HG03457 (cell line): ENCODE measurements at regions not wholly inside any gene's neighbourhood (a gene's known extent, or its start where the extent isn't known, plus 50 kb on each side); places are given as distances from the start of the nearest gene placed in this dataset.
A peak's percentile ranks its signal among the peaks of the same experiment; 100 is the strongest.

Experiments used
- ATAC-seq: cut with Tn5 transposase; IDR thresholded peaks from one replicate; pipeline ENCODE4 v1.9.1; 2021; ENCODE audit warnings: moderate number of reproducible peaks; ENCODE audit not compliant: unreplicated experiment

GRCh38 chr6:147022041-147022440 lies 182.2 kb upstream of the STXBP5 start:
- no peak for ATAC-seq

- peak; percentile 63 for ATAC-seq
These were observed 181.1 kb upstream of the STXBP5 start for GRCh38 chr6:147023148-147023547.

DNA sequence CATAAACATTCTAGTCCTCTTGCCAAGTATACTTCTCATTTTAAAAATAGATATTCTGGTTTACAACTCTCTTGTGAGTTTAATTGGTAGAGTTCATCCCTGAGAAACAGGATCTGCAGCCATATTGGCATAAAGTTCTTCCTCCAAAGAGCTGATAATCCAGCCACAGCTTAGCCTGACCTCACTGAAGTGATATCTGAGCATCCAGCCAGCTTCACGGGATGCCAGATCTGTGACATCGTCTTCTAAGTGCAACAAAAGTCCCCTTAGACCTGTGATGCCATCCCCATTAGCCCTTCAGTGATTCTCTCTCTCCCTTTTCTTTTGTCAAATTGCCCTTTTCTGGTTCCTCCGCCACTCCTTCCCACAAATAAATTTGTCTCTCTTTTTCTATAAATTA lies 180.6 kb upstream of the STXBP5 start:
- no peak for ATAC-seq

GRCh38 chr6:147029923-147030322 lies 174.3 kb upstream of the STXBP5 start:
- ATAC-seq, result no peak

GRCh38 chr6:147033267-147033666 lies 170.9 kb upstream of the STXBP5 start:
- ATAC-seq, result no peak

DNA sequence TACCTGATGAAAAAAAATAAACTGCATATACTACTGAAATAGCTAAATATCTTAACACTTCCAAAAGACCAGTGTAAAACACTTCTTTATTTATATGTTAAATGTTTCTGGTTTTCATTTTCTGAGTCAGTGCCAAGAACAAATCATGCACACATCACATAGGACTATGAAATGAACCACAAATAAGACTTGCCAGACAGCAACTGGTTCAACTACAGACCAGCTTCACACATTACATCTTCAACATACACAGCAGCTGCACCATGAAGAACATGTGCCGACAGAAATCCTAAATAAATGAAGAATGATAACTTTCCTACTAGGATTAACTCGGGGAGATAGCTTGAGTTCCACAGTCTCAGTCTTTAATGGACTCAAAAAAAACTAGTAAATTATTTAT lies 168.3 kb upstream of the STXBP5 start:
- no peak for ATAC-seq

DNA sequence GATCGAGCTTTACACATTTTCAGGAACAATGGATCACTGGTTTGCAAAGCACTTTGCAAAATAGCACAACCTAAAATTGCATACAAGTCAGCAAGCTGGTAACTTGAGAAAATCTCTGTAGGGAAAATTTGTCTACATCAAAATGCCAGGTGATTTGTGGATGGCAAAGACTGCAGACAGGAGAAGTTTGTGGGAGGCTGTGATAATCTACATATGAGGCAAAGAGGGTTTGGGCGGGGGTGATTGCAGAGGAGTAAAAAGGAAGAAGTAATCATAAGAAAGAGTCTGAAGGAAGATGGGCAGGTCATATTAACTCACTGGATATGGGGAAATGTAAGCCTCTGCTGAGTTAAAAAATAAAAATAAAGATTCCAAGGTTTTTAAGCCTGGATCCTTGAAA lies 166.3 kb upstream of the STXBP5 start:
- ATAC-seq, result no peak

- no peak for ATAC-seq
These were observed 163.9 kb upstream of the STXBP5 start for GRCh38 chr6:147040121-147040910.

DNA sequence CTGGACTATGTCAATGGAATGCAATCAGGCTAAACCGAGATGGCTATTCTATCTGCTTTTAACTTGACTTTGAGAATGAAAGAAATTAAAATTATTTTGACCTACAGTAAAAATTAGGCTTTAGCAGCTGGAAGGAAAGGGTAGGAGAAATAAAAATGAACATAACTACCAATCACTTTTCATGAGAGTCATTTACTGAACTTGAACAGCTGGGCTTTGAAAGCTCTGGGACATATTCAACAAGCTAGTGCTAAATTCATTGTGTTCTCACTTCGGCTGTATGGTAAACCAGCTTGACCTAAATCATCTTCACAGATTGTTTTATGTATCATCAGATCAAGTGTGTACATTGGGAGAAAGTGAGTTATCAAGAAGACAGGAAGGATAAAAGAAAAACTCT lies 161.5 kb upstream of the STXBP5 start:
- ATAC-seq, result no peak

GRCh38 chr6:147043994-147044477 lies 160.2 kb upstream of the STXBP5 start:
- ATAC-seq, result no peak

GRCh38 chr6:147046141-147046877 lies 157.9 kb upstream of the STXBP5 start:
- ATAC-seq, result no peak

- no peak for ATAC-seq
These were observed 155.3 kb upstream of the STXBP5 start for GRCh38 chr6:147048930-147049329.

- no peak for ATAC-seq
These were observed 150.8 kb upstream of the STXBP5 start for GRCh38 chr6:147053311-147053921.

- ATAC-seq, result no peak
These were observed 150.1 kb upstream of the STXBP5 start for GRCh38 chr6:147054158-147054557.

DNA sequence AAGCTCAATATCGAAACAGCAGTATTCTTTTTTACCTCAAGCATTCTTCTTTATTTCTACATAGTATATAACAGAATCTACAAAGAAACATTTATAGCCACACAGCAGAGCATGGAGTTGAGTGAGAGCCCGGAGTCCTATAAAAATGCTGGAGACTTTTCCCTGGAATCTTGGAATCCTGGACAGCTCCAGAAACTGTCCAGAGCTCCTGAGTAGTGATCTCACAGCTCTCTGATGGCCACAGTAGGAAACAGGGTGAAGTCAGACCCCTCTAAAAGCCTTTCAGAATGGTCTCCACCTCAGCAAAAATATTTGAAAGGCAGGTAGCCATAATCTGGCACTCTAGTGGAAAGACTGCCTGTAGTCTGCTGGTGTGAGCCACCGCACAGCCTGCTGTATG lies 149.3 kb upstream of the STXBP5 start:
- ATAC-seq, result no peak

DNA sequence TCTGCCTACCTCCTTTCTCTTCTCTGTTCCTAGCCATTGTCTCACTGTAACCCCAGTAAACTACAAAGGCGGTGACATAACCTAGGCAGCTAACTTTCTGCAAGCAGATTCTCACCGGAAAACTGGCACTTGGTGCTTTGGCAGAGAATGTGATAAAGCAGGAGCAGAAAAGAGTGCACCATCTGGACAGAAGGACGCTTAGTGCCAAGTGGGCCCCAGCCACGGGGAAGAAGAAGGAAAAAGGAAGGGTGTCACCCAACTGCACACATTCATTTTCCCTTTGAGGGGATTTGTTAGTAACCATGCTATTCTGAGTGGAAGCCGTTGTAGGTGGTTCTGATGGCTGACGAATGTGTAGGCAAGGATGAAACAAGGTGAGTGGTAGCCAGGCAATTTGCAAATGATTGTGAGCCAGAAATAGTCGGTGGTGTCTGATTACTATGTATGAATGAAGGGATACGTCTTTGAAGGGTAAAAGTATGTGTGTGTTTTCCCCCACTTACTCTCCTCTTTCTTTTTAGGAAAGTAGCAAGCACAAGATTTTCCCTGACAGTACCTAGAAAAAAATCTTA lies 148.3 kb upstream of the STXBP5 start:
- ATAC-seq, result no peak

GRCh38 chr6:147057188-147057587 lies 147.0 kb upstream of the STXBP5 start:
- ATAC-seq, result no peak

GRCh38 chr6:147057705-147058342 lies 146.4 kb upstream of the STXBP5 start:
- no peak for ATAC-seq

GRCh38 chr6:147058786-147059385 lies 145.3 kb upstream of the STXBP5 start:
- ATAC-seq, result no peak

DNA sequence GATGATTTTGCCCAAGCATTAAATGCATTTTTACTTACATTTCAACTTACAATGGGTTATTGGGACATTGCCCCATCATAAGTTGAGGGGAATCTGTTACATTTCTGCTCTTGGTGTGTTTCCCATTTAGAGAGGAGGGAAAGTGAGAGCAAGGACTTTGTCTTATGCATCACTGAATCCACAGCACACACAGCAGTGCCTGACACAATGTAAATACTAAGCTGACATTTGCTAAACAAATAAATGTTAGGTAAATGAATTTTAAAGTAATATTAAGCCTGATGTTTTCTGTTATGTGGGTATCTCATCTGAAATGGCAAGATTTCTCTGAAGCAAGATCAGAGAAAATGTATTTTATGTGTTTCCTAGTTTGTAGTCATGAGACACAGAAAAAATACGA lies 143.6 kb upstream of the STXBP5 start:
- no peak for ATAC-seq

- ATAC-seq, result no peak
These were observed 143.0 kb upstream of the STXBP5 start for GRCh38 chr6:147061252-147061651.
